IMR-90 (cell line): ENCODE measurements at regions not wholly inside any gene's neighbourhood (a gene's known extent, or its start where the extent isn't known, plus 50 kb on each side); places are given as distances from the start of the nearest gene placed in this dataset.

Experiments used
- ATAC-seq: fragments of 200-7000 bp; cut with Tn5 transposase; 2 replicates; pipeline ENCODE4 v1.9.1; 2020; ENCODE audit warnings: low read depth, mild to moderate bottlenecking, moderate library complexity
- BruUV-seq: library from RNA; stranded (reverse); fragments of 400-500 nt; replicated peaks from 2 replicates; lab custom pipeline; 2021; lab: Mats Ljungman, UMichigan
- CTCF ChIA-PET: fragments of 300-600 bp; formaldehyde crosslinking; extraction: SDS; loops from one replicate; lab custom pipeline; 2021; ENCODE audit warnings: antibody characterized with exemption; lab: Yijun Ruan, JAX
- POLR2A ChIA-PET: fragments of 300-600 bp; sonication (Branson Sonifier 250); formaldehyde crosslinking; loops from one replicate; lab custom pipeline; 2022; ENCODE audit warnings: antibody characterized with exemption; ENCODE audit not compliant: unreplicated experiment; lab: Charles Lee
- DNase-seq: peaks from one replicate; pipeline ENCODE4 v3.0.0; 2013
- H2AFZ ChIP-seq: replicated peaks from 2 replicates; pipeline ENCODE3; 2013; ENCODE audit warnings: low read length, mild to moderate bottlenecking; ENCODE audit not compliant: poor library complexity
- H2AK5ac ChIP-seq: 2 replicates; pipeline ENCODE4 v1.6.1; 2013; ENCODE audit warnings: low read depth, low read length, inconsistent platforms
- H2AK9ac ChIP-seq: replicated peaks from 2 replicates; pipeline ENCODE3; 2013; ENCODE audit warnings: mild to moderate bottlenecking, low read depth, low read length, moderate library complexity; ENCODE audit not compliant: poor library complexity
- H2BK120ac ChIP-seq: 2 replicates; pipeline ENCODE4 v1.6.1; 2013; ENCODE audit warnings: low read depth, low read length, inconsistent platforms
- H2BK15ac ChIP-seq: 3 replicates; pipeline ENCODE4 v1.6.1; 2013; ENCODE audit warnings: low read depth, low read length, inconsistent platforms
- H2BK20ac ChIP-seq: 2 replicates; pipeline ENCODE4 v1.6.1; 2013; ENCODE audit warnings: low read depth, mild to moderate bottlenecking, inconsistent platforms, low read length, moderate library complexity
- H2BK5ac ChIP-seq: 2 replicates; pipeline ENCODE4 v1.6.1; 2013; ENCODE audit warnings: mild to moderate bottlenecking, low read depth, low read length, inconsistent platforms; ENCODE audit not compliant: poor library complexity, severe bottlenecking
- H3K14ac ChIP-seq: replicated peaks from 2 replicates; pipeline ENCODE4 v1.6.1; 2013; ENCODE audit warnings: low read depth, low read length, inconsistent platforms
- H3K18ac ChIP-seq: 2 replicates; pipeline ENCODE4 v1.6.1; 2013; ENCODE audit warnings: low read depth, low read length, control low read depth
- H3K23ac ChIP-seq: 2 replicates; pipeline ENCODE4 v1.6.1; 2013; ENCODE audit warnings: low read depth, low read length, inconsistent platforms
- H3K27ac ChIP-seq: 2 replicates; pipeline ENCODE4 v1.5.1; 2013; ENCODE audit warnings: mild to moderate bottlenecking, control low read depth, low read length; ENCODE audit not compliant: insufficient read depth
- H3K27me3 ChIP-seq: 2 replicates; pipeline ENCODE4 v1.6.1; 2013; ENCODE audit warnings: low read length; ENCODE audit not compliant: control insufficient read depth, insufficient read depth
- H3K36me3 ChIP-seq: 2 replicates; pipeline ENCODE4 v1.6.1; 2013; ENCODE audit warnings: low read length, mixed read lengths; ENCODE audit not compliant: control insufficient read depth, insufficient read depth
- H3K4ac ChIP-seq: 2 replicates; pipeline ENCODE4 v1.6.1; 2013; ENCODE audit warnings: low read depth, low read length, inconsistent platforms
- H3K4me1 ChIP-seq: 2 replicates; pipeline ENCODE4 v1.6.1; 2013; ENCODE audit warnings: low read length, mixed read lengths; ENCODE audit not compliant: control insufficient read depth, insufficient read depth
- H3K4me2 ChIP-seq: 2 replicates; pipeline ENCODE4 v1.6.1; 2013; ENCODE audit warnings: low read depth, mild to moderate bottlenecking, control low read depth, low read length, moderate library complexity
- H3K4me3 ChIP-seq: 2 replicates; pipeline ENCODE4 v1.5.1; 2013; ENCODE audit warnings: low read depth, mild to moderate bottlenecking, control low read depth, low read length, moderate library complexity; ENCODE audit not compliant: insufficient read depth
- H3K56ac ChIP-seq: 2 replicates; pipeline ENCODE4 v1.6.1; 2013; ENCODE audit warnings: low read length, inconsistent platforms; ENCODE audit not compliant: insufficient read depth; ENCODE audit errors: extremely low read depth
- H3K79me1 ChIP-seq, 2 experiments: 2 replicates each; pipeline ENCODE4 v1.6.1; 2013; ENCODE audit warnings: low read length in 2 of 2, inconsistent platforms in 1 of 2, low read depth in 1 of 2
- H3K9ac ChIP-seq: 2 replicates; pipeline ENCODE4 v1.6.1; 2013; ENCODE audit warnings: low read depth, low read length, control low read depth
- H3K9me1 ChIP-seq: 2 replicates; pipeline ENCODE4 v1.6.1; 2013; ENCODE audit warnings: low read length, inconsistent platforms; ENCODE audit not compliant: insufficient read depth
- H3K9me3 ChIP-seq: 2 replicates; pipeline ENCODE4 v1.6.1; 2013; ENCODE audit warnings: low read length; ENCODE audit not compliant: control insufficient read depth, insufficient read depth
- H4K20me1 ChIP-seq: 2 replicates; pipeline ENCODE4 v1.6.1; 2013; ENCODE audit warnings: low read length, inconsistent platforms; ENCODE audit not compliant: insufficient read depth
- H4K5ac ChIP-seq: 2 replicates; pipeline ENCODE4 v1.6.1; 2013; ENCODE audit warnings: mild to moderate bottlenecking, low read depth, low read length, control low read depth
- H4K8ac ChIP-seq, 2 experiments: 2 replicates each; pipeline ENCODE4 v1.6.1; 2013; ENCODE audit warnings: low read depth in 2 of 2, low read length in 2 of 2, control low read depth in 1 of 2, inconsistent platforms in 1 of 2
- H4K91ac ChIP-seq: 2 replicates; pipeline ENCODE4 v1.6.1; 2013; ENCODE audit warnings: low read depth, low read length, inconsistent platforms; ENCODE audit not compliant: insufficient read depth
- BHLHE40 ChIP-seq: fragments of 150-350 bp; IDR thresholded peaks from 2 replicates; pipeline ENCODE4 v1.6.1; 2016; ENCODE audit warnings: mild to moderate bottlenecking, low read depth, low read length
- CEBPB ChIP-seq: IDR thresholded peaks from 2 replicates; pipeline ENCODE4 v1.6.1; 2012; ENCODE audit warnings: low read depth, low read length, improper control_type of control experiment
- CHD1 ChIP-seq: IDR thresholded peaks from 2 replicates; pipeline ENCODE4 v1.6.1; 2012; ENCODE audit warnings: low read depth, low read length, improper control_type of control experiment
- CTCF ChIP-seq: conservative IDR thresholded peaks from 2 replicates; pipeline ENCODE4 v1.5.1; 2012; ENCODE audit warnings: mild to moderate bottlenecking, low read depth, low read length, improper control_type of control experiment
- ELK1 ChIP-seq: fragments of 150-350 bp; IDR thresholded peaks from 2 replicates; pipeline ENCODE4 v1.6.1; 2016; ENCODE audit warnings: low read depth, mild to moderate bottlenecking, low read length, moderate library complexity, borderline replicate concordance
- FOS ChIP-seq: fragments of 150-350 bp; IDR thresholded peaks from 2 replicates; pipeline ENCODE4 v1.6.1; 2016; ENCODE audit warnings: low read depth, low read length
- MAFK ChIP-seq: IDR thresholded peaks from 2 replicates; pipeline ENCODE4 v1.6.1; 2012; ENCODE audit warnings: low read depth, low read length, improper control_type of control experiment
- MAZ ChIP-seq: IDR thresholded peaks from 2 replicates; pipeline ENCODE4 v1.6.1; 2012; ENCODE audit warnings: low read depth, mild to moderate bottlenecking, low read length, improper control_type of control experiment, moderate library complexity, borderline replicate concordance
- MXI1 ChIP-seq: IDR thresholded peaks from 2 replicates; pipeline ENCODE4 v1.6.1; 2012; ENCODE audit warnings: low read depth, mild to moderate bottlenecking, low read length, moderate library complexity, borderline replicate concordance
- NFE2L2 ChIP-seq: fragments of 150-350 bp; IDR thresholded peaks from 2 replicates; pipeline ENCODE4 v1.6.1; 2016; ENCODE audit warnings: low read depth, mild to moderate bottlenecking, low read length
- POLR2A ChIP-seq: IDR thresholded peaks from 2 replicates; pipeline ENCODE4 v1.6.1; 2012; ENCODE audit warnings: mild to moderate bottlenecking, low read depth, low read length
- RAD21 ChIP-seq: IDR thresholded peaks from 2 replicates; pipeline ENCODE4 v1.6.1; 2012; ENCODE audit warnings: low read length, improper control_type of control experiment
- RCOR1 ChIP-seq: IDR thresholded peaks from 2 replicates; pipeline ENCODE4 v1.6.1; 2012; ENCODE audit warnings: mild to moderate bottlenecking, low read length, improper control_type of control experiment; ENCODE audit not compliant: insufficient replicate concordance
- RFX5 ChIP-seq: IDR thresholded peaks from 2 replicates; pipeline ENCODE4 v1.8.0; 2012; ENCODE audit warnings: low read depth, mild to moderate bottlenecking, low read length, moderate library complexity
- SMC3 ChIP-seq: fragments of 150-350 bp; IDR thresholded peaks from 2 replicates; pipeline ENCODE4 v1.6.1; 2016; ENCODE audit warnings: low read depth, mild to moderate bottlenecking, antibody characterized with exemption, low read length, moderate library complexity
- USF2 ChIP-seq: fragments of 150-350 bp; IDR thresholded peaks from 2 replicates; pipeline ENCODE4 v1.6.1; 2017; ENCODE audit warnings: mild to moderate bottlenecking, antibody characterized with exemption, low read length, low read depth
- WGBS, 2 experiments: methylation state at CpG; one replicate each; pipeline versions ENCODE4 v1.1.5 to v1.1.7; 2013; ENCODE audit warnings: missing lambda C conversion rate in 2 of 2; ENCODE audit not compliant: insufficient read length in 1 of 2; ENCODE audit errors: extremely low coverage in 2 of 2; 5-methylcytosine and 5-hydroxymethylcytosine counted together
- dilution Hi-C: fragments of 300-500 bp; cut with HindIII; formaldehyde crosslinking; loops from one replicate; pipeline ENCODE4 v1.14.3; 2018; ENCODE audit warnings: low sequenced_read_pairs; ENCODE audit not compliant: unreplicated experiment
- in situ Hi-C: fragments of 300-500 bp; cut with MboI; formaldehyde crosslinking; loops from 3 replicates; pipeline ENCODE4 v1.14.3; 2019; ENCODE audit warnings: low sequenced_read_pairs, inconsistent platforms, mixed read lengths
- intact Hi-C: fragments of 100-400 bp; cut with micrococcal nuclease; formaldehyde crosslinking; loops from 2 replicates; pipeline ENCODE4 v1.10.0; 2022

- Histone ChIP-seq H4K8ac (no peak overlapping the region), H3K9me1 (no peaks in the 10 kb centered on the region), H4K5ac (no peak overlapping the region), H2BK5ac (no peak overlapping the region), H2BK20ac (no peak overlapping the region), H2BK120ac (no peak overlapping the region), H3K18ac (no peak overlapping the region), H3K36me3 (no peaks in the 10 kb centered on the region), H3K14ac (no peak overlapping the region), H3K9me3 (no peaks in the 10 kb centered on the region), H3K4me3 (no peak overlapping the region), H3K4me2 (no peak overlapping the region), H3K27ac (no peak overlapping the region), H3K9ac (no peak overlapping the region), H3K79me1 (no peaks in the 10 kb centered on the region), H3K23ac (no peak overlapping the region), H3K4me1 (no peaks in the 10 kb centered on the region), H4K20me1 (no peaks in the 10 kb centered on the region), H4K91ac (no peak overlapping the region), H3K4ac (no peak overlapping the region), H2AK5ac (no peak overlapping the region), H3K27me3 (no peaks in the 10 kb centered on the region), H2AFZ (no peak overlapping the region), H2AK9ac (no peak overlapping the region), H2BK15ac (no peak overlapping the region), H3K56ac (no peak overlapping the region)
- in situ Hi-C loops (no loop called here), dilution Hi-C loops (no loop called here), intact Hi-C loops (no loop called here)
- no peak for DNase-seq
- BruUV-seq, result no TSS peak
- no peak for ATAC-seq
- POLR2A ChIA-PET, result no interaction called here
- TF ChIP-seq CEBPB (no peak), POLR2A (no peak), USF2 (no peak), RFX5 (no peak), MAZ (no peak), FOS (no peak), CHD1 (no peak), RAD21 (no peak), CTCF (no peak), MAFK (no peak), NFE2L2 (no peak), RCOR1 (no peak), BHLHE40 (no peak), SMC3 (no peak), MXI1 (no peak), ELK1 (no peak)
- WGBS, 2 experiments, result no CpG with 5 or more reads among the region's 4 CpGs
- CTCF ChIA-PET, result no interaction called here
Observed at GRCh38 chr10:53127686-53128085, 355.1 kb upstream of the MBL2 start.
